ENCODE measurements at regions not wholly inside any gene's neighbourhood (a gene's known extent, or its start where the extent isn't known, plus 50 kb on each side); places are given as distances from the start of the nearest gene placed in this dataset.

GRCh38 chr5:2270467-2270866, 387.7 kb upstream of the IRX4 start:
- TF ChIP-seq, protein P1, sequence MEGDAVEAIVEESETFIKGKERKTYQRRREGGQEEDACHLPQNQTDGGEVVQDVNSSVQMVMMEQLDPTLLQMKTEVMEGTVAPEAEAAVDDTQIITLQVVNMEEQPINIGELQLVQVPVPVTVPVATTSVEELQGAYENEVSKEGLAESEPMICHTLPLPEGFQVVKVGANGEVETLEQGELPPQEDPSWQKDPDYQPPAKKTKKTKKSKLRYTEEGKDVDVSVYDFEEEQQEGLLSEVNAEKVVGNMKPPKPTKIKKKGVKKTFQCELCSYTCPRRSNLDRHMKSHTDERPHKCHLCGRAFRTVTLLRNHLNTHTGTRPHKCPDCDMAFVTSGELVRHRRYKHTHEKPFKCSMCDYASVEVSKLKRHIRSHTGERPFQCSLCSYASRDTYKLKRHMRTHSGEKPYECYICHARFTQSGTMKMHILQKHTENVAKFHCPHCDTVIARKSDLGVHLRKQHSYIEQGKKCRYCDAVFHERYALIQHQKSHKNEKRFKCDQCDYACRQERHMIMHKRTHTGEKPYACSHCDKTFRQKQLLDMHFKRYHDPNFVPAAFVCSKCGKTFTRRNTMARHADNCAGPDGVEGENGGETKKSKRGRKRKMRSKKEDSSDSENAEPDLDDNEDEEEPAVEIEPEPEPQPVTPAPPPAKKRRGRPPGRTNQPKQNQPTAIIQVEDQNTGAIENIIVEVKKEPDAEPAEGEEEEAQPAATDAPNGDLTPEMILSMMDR (IDR thresholded peaks at IDR 0.05; ENCODE audit: low read length): no peak
- no peak for TF ChIP-seq EZH2 (IDR thresholded peaks at IDR 0.05; ENCODE audit: borderline replicate concordance, low read length)

All from OCI-LY1 (cell line).